MCF 10A (cell line): ENCODE measurements at regions not wholly inside any gene's neighbourhood (a gene's known extent, or its start where the extent isn't known, plus 50 kb on each side); places are given as distances from the start of the nearest gene placed in this dataset.
A peak's percentile ranks its signal among the peaks of the same experiment; 100 is the strongest.

Source experiments
- BruUV-seq: library from RNA; stranded (reverse); fragments of 400-500 nt; replicated peaks from 2 replicates; lab custom pipeline; 2021; lab: Mats Ljungman, UMichigan
- CTCF ChIA-PET: fragments of 300-600 bp; sonication (Branson Sonifier 250); formaldehyde crosslinking; extraction: SDS; loops from one replicate; lab custom pipeline; 2021; ENCODE audit warnings: antibody characterized with exemption, inconsistent platforms; lab: Yijun Ruan, JAX
- POLR2A ChIA-PET: fragments of 300-600, 350-650 bp; sonication (Branson Sonifier 250); formaldehyde crosslinking; extraction: SDS; loops from one replicate; lab custom pipeline; 2020; ENCODE audit warnings: antibody characterized with exemption, inconsistent platforms; lab: Yijun Ruan, JAX
- DNase-seq: peaks from one replicate; pipeline ENCODE4 v3.0.0-alpha.2; 2018; ENCODE audit not compliant: unreplicated experiment
- H3K27ac Mint-ChIP-seq: one replicate; pipeline ENCODE4 v1.8.0; 2022; ENCODE audit warnings: mild to moderate bottlenecking, low read depth, mixed read lengths; ENCODE audit not compliant: unreplicated experiment
- H3K27me3 Mint-ChIP-seq: one replicate; pipeline ENCODE4 v1.8.0; 2022; ENCODE audit warnings: mixed read lengths; ENCODE audit not compliant: insufficient read depth, unreplicated experiment
- H3K36me3 Mint-ChIP-seq: one replicate; pipeline ENCODE4 v1.8.0; 2022; ENCODE audit warnings: mild to moderate bottlenecking, moderate library complexity, mixed read lengths; ENCODE audit not compliant: insufficient read depth, unreplicated experiment
- H3K4me1 Mint-ChIP-seq: one replicate; pipeline ENCODE4 v1.8.0; 2022; ENCODE audit warnings: mixed read lengths; ENCODE audit not compliant: insufficient read depth, unreplicated experiment
- H3K4me3 Mint-ChIP-seq: one replicate; pipeline ENCODE4 v1.8.0; 2022; ENCODE audit warnings: mild to moderate bottlenecking, moderate library complexity, mixed read lengths; ENCODE audit not compliant: unreplicated experiment
- H3K9me3 Mint-ChIP-seq: one replicate; pipeline ENCODE4 v1.8.0; 2022; ENCODE audit warnings: mixed read lengths; ENCODE audit not compliant: unreplicated experiment
- CTCF ChIP-seq: fragments of 200-600 bp; IDR thresholded peaks from one replicate; pipeline ENCODE4 v1.8.0; 2022; ENCODE audit warnings: antibody characterized with exemption, mild to moderate bottlenecking; ENCODE audit not compliant: unreplicated experiment
- intact Hi-C: fragments of 100-400 bp; cut with micrococcal nuclease; formaldehyde crosslinking; loops from 2 replicates; pipeline ENCODE4 v1.14.1; 2022

- POLR2A ChIA-PET, result interaction anchor here (0.6 to 4.1 kb wide), 3 partner anchors 10 to 343 kb away, joined by 3 to 49 read pairs (median 4); partner anchors contain the start of genes KLLN and PTEN
- no peak for DNase-seq
- no peaks in the 10 kb centered on the region for H3K27me3 Mint-ChIP-seq
- no TSS peak for BruUV-seq
- TF ChIP-seq CTCF, result no peak
- H3K36me3 Mint-ChIP-seq, result no peaks in the 10 kb centered on the region
- no peak overlapping the region for H3K27ac Mint-ChIP-seq
- H3K9me3 Mint-ChIP-seq, result no peaks in the 10 kb centered on the region
- H3K4me1 Mint-ChIP-seq, result peaks cover 29% of the 10 kb centered on the region
- CTCF ChIA-PET, result interaction anchor here (2.2 kb wide), 1 partner anchor 14 kb away, joined by 5 read pairs; no protein-coding TSS in a partner anchor
- intact Hi-C loops, result no loop called here
- H3K4me3 Mint-ChIP-seq, result no peak overlapping the region
These were observed 343.7 kb downstream of the PTEN start for GRCh38 chr10:88207121-88207546.

- CTCF ChIA-PET, result interaction anchor here (0.8 to 2.2 kb wide), 8 partner anchors 10 to 348 kb away, joined by 3 to 7 read pairs (median 4); no protein-coding TSS in a partner anchor
- BruUV-seq, result no TSS peak
- no peak for TF ChIP-seq CTCF
- POLR2A ChIA-PET, result interaction anchor here (0.5 to 4.1 kb wide), 15 partner anchors 12 to 435 kb away, joined by 3 to 49 read pairs (median 5); partner anchors contain the start of genes KLLN and PTEN
- Mint-ChIP-seq H3K9me3 (no peaks in the 10 kb centered on the region), H3K4me3 (no peak overlapping the region), H3K36me3 (no peaks in the 10 kb centered on the region), H3K27ac (no peak overlapping the region), H3K27me3 (no peaks in the 10 kb centered on the region), H3K4me1 (peaks cover 29% of the 10 kb centered on the region)
- DNase-seq, result no peak
- intact Hi-C loops, result no loop called here
These were observed 345.8 kb downstream of the PTEN start for GRCh38 chr10:88209231-88209630.

GRCh38 chr10:88209837-88210561, 346.6 kb downstream of the PTEN start:
- intact Hi-C loops, result loop anchor here (1.0 to 10.0 kb wide), 3 partner anchors 105 to 348 kb away; no protein-coding TSS in a partner anchor
- POLR2A ChIA-PET, result interaction anchor here (0.9 to 4.1 kb wide), 19 partner anchors 9 to 346 kb away, joined by 3 to 49 read pairs (median 5); partner anchors contain the start of genes KLLN and PTEN
- Mint-ChIP-seq H3K36me3 (no peaks in the 10 kb centered on the region), H3K27me3 (no peaks in the 10 kb centered on the region), H3K4me3 (peak overlapping the region; percentile 12), H3K27ac (peak overlapping the region; percentile 43), H3K4me1 (peaks cover 29% of the 10 kb centered on the region), H3K9me3 (no peaks in the 10 kb centered on the region)
- BruUV-seq, result no TSS peak
- DNase-seq, result peak; percentile 72
- CTCF ChIA-PET, result interaction anchor here (0.6 to 1.6 kb wide), 9 partner anchors 9 to 349 kb away, joined by 3 to 7 read pairs (median 4); no protein-coding TSS in a partner anchor
- TF ChIP-seq CTCF, result no peak

GRCh38 chr10:88211230-88211629, 347.8 kb downstream of the PTEN start:
- POLR2A ChIA-PET, result interaction anchor here (0.6 kb wide), 1 partner anchor 630 kb away, joined by 4 read pairs; no protein-coding TSS in a partner anchor
- intact Hi-C loops, result loop anchor here (5.0 to 10.0 kb wide), 2 partner anchors 104 to 176 kb away; no protein-coding TSS in a partner anchor
- peaks cover 29% of the 10 kb centered on the region for H3K4me1 Mint-ChIP-seq
- CTCF ChIA-PET, result no interaction called here
- BruUV-seq, result no TSS peak
- H3K36me3 Mint-ChIP-seq, result no peaks in the 10 kb centered on the region
- DNase-seq, result no peak
- H3K4me3 Mint-ChIP-seq, result no peak overlapping the region
- H3K27me3 Mint-ChIP-seq, result no peaks in the 10 kb centered on the region
- TF ChIP-seq CTCF, result no peak
- H3K27ac Mint-ChIP-seq, result peak overlapping the region; percentile 43
- H3K9me3 Mint-ChIP-seq, result no peaks in the 10 kb centered on the region
